OCI-LY3 (cell line): ENCODE measurements at regions not wholly inside any gene's neighbourhood (a gene's known extent, or its start where the extent isn't known, plus 50 kb on each side); places are given as distances from the start of the nearest gene placed in this dataset.

ENCODE experiments used
- CTCF ChIP-seq: fragments of 200-600, 300-600 bp; sonication (generic); IDR thresholded peaks from 2 replicates; pipeline ENCODE4 v1.5.1; 2014; ENCODE audit warnings: antibody characterized with exemption, low read length, low read depth
- EZH2phosphoT487 ChIP-seq: fragments of 200-600 bp; shearing (Covaris generic); IDR thresholded peaks from 2 replicates; pipeline ENCODE4 v1.6.1; 2018; ENCODE audit warnings: antibody characterized with exemption, mixed run types, low read depth

- TF ChIP-seq CTCF (no peak), EZH2phosphoT487 (no peak)
Measured at GRCh38 chr6:126947070-126947469, 171.4 kb upstream of the RSPO3 start.
